ENCODE measurements at regions not wholly inside any gene's neighbourhood (a gene's known extent, or its start where the extent isn't known, plus 50 kb on each side); places are given as distances from the start of the nearest gene placed in this dataset.
A peak's percentile ranks its signal among the peaks of the same experiment; 100 is the strongest.

DNA sequence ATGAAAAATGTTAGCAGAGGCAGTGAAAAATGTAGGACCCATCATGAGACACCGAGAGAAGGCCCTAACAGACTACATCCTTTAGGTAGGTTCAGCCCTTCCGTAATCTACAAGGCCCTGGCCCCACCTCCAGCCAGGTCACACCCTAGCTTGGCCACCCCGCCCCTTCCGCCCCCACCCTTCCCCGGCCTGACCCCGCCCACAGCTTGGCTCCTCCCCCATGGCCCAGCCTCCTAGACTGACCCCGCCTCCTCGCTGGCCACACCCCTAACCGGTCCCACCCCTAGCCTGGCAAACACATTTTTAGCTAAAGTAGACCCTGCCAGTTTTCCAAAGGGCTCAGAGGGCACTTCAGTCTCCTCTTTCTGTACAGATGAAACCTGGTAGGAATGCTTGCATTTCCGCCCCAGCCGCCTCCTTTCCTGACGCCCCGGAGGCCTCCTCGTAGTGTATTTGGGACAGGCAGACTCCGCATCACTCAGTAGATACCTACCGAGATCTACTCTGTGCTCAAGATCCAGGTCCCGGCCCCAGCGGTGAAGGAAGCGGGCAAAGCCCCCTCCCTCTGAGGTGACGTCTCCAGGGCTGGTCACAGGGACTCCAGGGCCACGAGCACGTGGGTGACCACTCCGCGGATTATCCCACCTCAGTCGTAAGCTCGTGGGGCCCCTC lies 443.5 kb downstream of the PREX1 start:
- in situ Hi-C loops (cut with MboI) = no loop called here
- CTCF ChIA-PET = no interaction called here
- no peaks in the 10 kb centered on the region for H3K79me2 ChIP-seq (ENCODE audit: control insufficient read depth, insufficient read depth, low read length)
- no peaks in the 10 kb centered on the region for H3K4me1 ChIP-seq (ENCODE audit: control insufficient read depth, insufficient read depth, low read length)
- H3K9me3 ChIP-seq (replicated peaks; ENCODE audit: control insufficient read depth, insufficient read depth, low read length) = no peaks in the 10 kb centered on the region
- TF ChIP-seq LARP7 (IDR thresholded peaks at IDR 0.05) (no peak), HDAC2 (IDR thresholded peaks at IDR 0.05) (no peak), CBX5 (IDR thresholded peaks at IDR 0.05; ENCODE audit: low read depth) (no peak), ETV6 (conservative IDR thresholded peaks at IDR 0.05 in 1 of 2, IDR thresholded peaks at IDR 0.05 in 1 of 2; ENCODE audit: borderline replicate concordance in 1 of 2, low read depth in 1 of 2) (no peak), RBBP5 (conservative IDR thresholded peaks at IDR 0.05) (no peak), EP300 (IDR thresholded peaks at IDR 0.05; ENCODE audit: borderline replicate concordance in 1 of 2, control insufficient read depth in 1 of 2, low read depth in 2 of 2, low read length in 2 of 2) (no peak), NFYA (IDR thresholded peaks at IDR 0.05; ENCODE audit: borderline replicate concordance, low read depth, low read length) (no peak), RFX5 (IDR thresholded peaks at IDR 0.05; ENCODE audit: low read depth, low read length) (no peak), TARDBP (IDR thresholded peaks at IDR 0.05; ENCODE audit: borderline replicate concordance) (no peak)
- TF ChIP-seq, protein P1, sequence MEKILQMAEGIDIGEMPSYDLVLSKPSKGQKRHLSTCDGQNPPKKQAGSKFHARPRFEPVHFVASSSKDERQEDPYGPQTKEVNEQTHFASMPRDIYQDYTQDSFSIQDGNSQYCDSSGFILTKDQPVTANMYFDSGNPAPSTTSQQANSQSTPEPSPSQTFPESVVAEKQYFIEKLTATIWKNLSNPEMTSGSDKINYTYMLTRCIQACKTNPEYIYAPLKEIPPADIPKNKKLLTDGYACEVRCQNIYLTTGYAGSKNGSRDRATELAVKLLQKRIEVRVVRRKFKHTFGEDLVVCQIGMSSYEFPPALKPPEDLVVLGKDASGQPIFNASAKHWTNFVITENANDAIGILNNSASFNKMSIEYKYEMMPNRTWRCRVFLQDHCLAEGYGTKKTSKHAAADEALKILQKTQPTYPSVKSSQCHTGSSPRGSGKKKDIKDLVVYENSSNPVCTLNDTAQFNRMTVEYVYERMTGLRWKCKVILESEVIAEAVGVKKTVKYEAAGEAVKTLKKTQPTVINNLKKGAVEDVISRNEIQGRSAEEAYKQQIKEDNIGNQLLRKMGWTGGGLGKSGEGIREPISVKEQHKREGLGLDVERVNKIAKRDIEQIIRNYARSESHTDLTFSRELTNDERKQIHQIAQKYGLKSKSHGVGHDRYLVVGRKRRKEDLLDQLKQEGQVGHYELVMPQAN (conservative IDR thresholded peaks at IDR 0.05) = no peak
- TF ChIP-seq, protein P2, sequence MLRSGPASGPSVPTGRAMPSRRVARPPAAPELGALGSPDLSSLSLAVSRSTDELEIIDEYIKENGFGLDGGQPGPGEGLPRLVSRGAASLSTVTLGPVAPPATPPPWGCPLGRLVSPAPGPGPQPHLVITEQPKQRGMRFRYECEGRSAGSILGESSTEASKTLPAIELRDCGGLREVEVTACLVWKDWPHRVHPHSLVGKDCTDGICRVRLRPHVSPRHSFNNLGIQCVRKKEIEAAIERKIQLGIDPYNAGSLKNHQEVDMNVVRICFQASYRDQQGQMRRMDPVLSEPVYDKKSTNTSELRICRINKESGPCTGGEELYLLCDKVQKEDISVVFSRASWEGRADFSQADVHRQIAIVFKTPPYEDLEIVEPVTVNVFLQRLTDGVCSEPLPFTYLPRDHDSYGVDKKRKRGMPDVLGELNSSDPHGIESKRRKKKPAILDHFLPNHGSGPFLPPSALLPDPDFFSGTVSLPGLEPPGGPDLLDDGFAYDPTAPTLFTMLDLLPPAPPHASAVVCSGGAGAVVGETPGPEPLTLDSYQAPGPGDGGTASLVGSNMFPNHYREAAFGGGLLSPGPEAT (IDR thresholded peaks at IDR 0.05; ENCODE audit: low read depth) = no peak
- TF ChIP-seq, protein P3, sequence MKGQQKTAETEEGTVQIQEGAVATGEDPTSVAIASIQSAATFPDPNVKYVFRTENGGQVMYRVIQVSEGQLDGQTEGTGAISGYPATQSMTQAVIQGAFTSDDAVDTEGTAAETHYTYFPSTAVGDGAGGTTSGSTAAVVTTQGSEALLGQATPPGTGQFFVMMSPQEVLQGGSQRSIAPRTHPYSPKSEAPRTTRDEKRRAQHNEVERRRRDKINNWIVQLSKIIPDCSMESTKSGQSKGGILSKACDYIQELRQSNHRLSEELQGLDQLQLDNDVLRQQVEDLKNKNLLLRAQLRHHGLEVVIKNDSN (IDR thresholded peaks at IDR 0.05; ENCODE audit: borderline replicate concordance, extremely low read length, insufficient read depth, low read depth, low read length) = no peak
- H3K27me3 ChIP-seq (replicated peaks in 1 of 2; ENCODE audit: control insufficient read depth in 2 of 2, insufficient read depth in 2 of 2, low read length in 1 of 2) = no peaks in the 10 kb centered on the region
- POLR2A ChIA-PET = no interaction called here
- FAIRE-seq = no peak
- H3K4me3 ChIP-seq = no peak overlapping the region
- SMC1A ChIA-PET (ENCODE audit: uncharacterized antibody, unreplicated experiment) = no interaction called here
- ATAC-seq = peak; percentile 48; the same call in 2 of the 3 replicates
- H3K9ac ChIP-seq (ENCODE audit: control insufficient read depth, insufficient read depth, low read length) = no peak overlapping the region
- no peaks in the 10 kb centered on the region for H4K20me1 ChIP-seq (ENCODE audit: control insufficient read depth, insufficient read depth)
- BruUV-seq (replicated peaks) = no TSS peak
- no peak overlapping the region for H3K4me2 ChIP-seq (ENCODE audit: control insufficient read depth, insufficient read depth)
- 72% methylated on average over 21 of the region's 26 CpGs for WGBS (ENCODE audit: insufficient coverage, insufficient replicate concordance, low lambda C conversion rate, missing lambda C conversion rate)
- H2AFZ ChIP-seq (ENCODE audit: control insufficient read depth, low read depth, low read length) = no peak overlapping the region
- no peak overlapping the region for H3K27ac ChIP-seq (ENCODE audit: control insufficient read depth, insufficient read depth)
- RAD21 ChIA-PET (ENCODE audit: unreplicated experiment) = no interaction called here
- no peaks in the 10 kb centered on the region for H3K36me3 ChIP-seq (ENCODE audit: control insufficient read depth in 2 of 2, insufficient read depth in 2 of 2, low read length in 1 of 2)
- no peak for DNase-seq (ENCODE audit: low read depth, low spot score)
- intact Hi-C loops (cut with micrococcal nuclease; ENCODE audit: unreplicated experiment) = no loop called here
